ENCODE measurements at regions not wholly inside any gene's neighbourhood (a gene's known extent, or its start where the extent isn't known, plus 50 kb on each side); places are given as distances from the start of the nearest gene placed in this dataset.

DNA sequence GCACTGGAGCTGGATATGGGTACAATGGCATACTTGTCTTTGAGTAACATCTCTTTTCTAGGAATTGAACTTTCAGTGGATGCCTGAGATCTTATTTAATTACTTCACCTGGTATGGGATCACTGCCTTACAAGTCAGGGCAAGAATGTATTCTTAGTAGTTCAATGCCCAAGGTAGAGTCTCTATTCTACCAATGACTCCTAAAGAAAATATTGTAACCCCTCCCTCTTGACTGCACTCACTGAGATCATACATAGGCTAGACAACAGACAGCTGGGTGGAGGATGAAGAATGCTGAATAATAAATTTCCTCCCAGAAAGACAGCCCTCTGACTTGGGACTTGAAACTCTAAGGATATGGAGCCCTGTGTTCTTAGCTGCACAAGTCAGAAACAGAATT lies 1216.3 kb upstream of the ACO1 start (continued):
- TF ChIP-seq, protein P1, sequence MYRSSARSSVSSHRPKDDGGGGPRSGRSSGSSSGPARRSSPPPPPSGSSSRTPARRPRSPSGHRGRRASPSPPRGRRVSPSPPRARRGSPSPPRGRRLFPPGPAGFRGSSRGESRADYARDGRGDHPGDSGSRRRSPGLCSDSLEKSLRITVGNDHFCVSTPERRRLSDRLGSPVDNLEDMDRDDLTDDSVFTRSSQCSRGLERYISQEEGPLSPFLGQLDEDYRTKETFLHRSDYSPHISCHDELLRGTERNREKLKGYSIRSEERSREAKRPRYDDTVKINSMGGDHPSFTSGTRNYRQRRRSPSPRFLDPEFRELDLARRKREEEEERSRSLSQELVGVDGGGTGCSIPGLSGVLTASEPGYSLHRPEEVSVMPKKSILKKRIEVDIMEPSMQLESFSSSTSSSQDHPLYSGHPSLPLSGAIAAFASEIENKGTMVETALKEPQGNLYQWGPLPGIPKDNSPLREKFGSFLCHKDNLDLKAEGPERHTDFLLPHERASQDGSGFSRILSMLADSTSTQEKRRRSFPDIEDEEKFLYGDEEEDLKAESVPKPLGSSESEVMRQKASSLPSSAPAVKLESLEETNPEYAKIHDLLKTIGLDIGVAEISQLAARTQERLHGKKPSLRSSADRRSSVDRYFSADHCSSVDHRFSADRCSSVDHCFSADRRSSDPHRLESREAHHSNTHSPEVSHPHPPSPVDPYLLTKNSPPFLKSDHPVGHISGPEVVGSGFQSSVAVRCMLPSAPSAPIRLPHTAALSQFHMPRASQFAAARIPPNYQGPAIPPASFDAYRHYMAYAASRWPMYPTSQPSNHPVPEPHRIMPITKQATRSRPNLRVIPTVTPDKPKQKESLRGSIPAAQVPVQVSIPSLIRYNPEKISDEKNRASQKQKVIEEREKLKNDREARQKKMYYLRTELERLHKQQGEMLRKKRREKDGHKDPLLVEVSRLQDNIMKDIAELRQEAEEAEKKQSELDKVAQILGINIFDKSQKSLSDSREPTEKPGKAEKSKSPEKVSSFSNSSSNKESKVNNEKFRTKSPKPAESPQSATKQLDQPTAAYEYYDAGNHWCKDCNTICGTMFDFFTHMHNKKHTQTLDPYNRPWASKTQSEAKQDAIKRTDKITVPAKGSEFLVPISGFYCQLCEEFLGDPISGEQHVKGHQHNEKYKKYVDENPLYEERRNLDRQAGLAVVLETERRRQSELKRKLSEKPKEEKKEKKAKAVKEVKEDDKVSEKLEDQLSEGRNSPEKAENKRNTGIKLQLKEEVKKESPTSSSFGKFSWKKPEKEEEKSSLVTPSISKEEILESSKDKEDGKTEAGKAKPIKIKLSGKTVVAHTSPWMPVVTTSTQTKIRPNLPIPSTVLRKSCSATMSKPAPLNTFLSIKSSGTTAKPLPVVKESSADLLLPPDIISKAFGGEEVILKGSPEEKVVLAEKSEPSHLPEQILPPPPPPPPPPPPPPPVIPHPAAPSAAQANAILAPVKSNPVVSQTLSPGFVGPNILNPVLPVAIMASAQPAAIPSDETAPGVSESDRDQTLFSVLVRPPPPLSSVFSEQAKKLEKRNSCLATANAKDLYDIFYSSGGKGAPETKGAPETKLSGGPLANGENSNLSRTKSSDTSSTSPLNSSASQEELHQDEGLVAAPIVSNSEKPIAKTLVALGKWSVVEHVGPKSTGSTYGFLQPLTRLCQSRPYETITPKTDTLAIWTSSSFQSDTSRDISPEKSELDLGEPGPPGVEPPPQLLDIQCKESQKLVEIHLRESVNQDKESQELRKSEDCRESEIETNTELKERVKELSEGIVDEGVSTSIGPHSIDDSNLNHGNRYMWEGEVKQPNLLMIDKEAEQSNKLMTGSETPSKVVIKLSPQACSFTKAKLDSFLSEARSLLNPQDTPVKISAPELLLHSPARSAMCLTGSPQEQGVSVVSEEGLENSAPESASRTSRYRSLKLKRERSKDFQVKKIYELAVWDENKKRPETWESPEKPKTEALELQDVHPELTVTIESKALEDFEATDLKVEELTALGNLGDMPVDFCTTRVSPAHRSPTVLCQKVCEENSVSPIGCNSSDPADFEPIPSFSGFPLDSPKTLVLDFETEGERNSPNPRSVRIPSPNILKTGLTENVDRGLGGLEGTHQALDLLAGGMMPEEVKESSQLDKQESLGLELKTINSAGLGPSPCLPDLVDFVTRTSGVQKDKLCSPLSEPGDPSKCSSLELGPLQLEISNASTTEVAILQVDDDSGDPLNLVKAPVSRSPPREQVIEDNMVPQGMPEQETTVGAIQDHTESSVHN (IDR thresholded peaks at IDR 0.05; ENCODE audit: borderline replicate concordance in 1 of 2, low read depth in 1 of 2) = no peak
- no peak for TF ChIP-seq CTBP1 (IDR thresholded peaks at IDR 0.05; ENCODE audit: borderline replicate concordance)
- no peak for TF ChIP-seq PPARD (CRISPR knock-in tag; IDR thresholded peaks at IDR 0.05)
- no peak for TF ChIP-seq XRCC4 (IDR thresholded peaks at IDR 0.05; ENCODE audit: extremely low read depth, insufficient read depth, insufficient read length)
- no peak for TF ChIP-seq XRCC3 (IDR thresholded peaks at IDR 0.05)
- TF ChIP-seq RBFOX2 (IDR thresholded peaks at IDR 0.05; ENCODE audit: low read depth, low read length) = no peak
- no peak for TF ChIP-seq ESRRB (CRISPR knock-in tag; IDR thresholded peaks at IDR 0.05; ENCODE audit: borderline replicate concordance)
- no peak for TF ChIP-seq ERF (CRISPR knock-in tag; IDR thresholded peaks at IDR 0.05)
- TF ChIP-seq, protein P2, sequence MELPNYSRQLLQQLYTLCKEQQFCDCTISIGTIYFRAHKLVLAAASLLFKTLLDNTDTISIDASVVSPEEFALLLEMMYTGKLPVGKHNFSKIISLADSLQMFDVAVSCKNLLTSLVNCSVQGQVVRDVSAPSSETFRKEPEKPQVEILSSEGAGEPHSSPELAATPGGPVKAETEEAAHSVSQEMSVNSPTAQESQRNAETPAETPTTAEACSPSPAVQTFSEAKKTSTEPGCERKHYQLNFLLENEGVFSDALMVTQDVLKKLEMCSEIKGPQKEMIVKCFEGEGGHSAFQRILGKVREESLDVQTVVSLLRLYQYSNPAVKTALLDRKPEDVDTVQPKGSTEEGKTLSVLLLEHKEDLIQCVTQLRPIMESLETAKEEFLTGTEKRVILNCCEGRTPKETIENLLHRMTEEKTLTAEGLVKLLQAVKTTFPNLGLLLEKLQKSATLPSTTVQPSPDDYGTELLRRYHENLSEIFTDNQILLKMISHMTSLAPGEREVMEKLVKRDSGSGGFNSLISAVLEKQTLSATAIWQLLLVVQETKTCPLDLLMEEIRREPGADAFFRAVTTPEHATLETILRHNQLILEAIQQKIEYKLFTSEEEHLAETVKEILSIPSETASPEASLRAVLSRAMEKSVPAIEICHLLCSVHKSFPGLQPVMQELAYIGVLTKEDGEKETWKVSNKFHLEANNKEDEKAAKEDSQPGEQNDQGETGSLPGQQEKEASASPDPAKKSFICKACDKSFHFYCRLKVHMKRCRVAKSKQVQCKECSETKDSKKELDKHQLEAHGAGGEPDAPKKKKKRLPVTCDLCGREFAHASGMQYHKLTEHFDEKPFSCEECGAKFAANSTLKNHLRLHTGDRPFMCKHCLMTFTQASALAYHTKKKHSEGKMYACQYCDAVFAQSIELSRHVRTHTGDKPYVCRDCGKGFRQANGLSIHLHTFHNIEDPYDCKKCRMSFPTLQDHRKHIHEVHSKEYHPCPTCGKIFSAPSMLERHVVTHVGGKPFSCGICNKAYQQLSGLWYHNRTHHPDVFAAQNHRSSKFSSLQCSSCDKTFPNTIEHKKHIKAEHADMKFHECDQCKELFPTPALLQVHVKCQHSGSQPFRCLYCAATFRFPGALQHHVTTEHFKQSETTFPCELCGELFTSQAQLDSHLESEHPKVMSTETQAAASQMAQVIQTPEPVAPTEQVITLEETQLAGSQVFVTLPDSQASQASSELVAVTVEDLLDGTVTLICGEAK (IDR thresholded peaks at IDR 0.05) = no peak
- TF ChIP-seq, protein P2 (CRISPR knock-in tag; IDR thresholded peaks at IDR 0.05) = no peak
- TF ChIP-seq SAFB (IDR thresholded peaks at IDR 0.05; ENCODE audit: borderline replicate concordance, low read depth, low read length) = no peak

Data from K562 (cell line).